ENCODE measurements at regions not wholly inside any gene's neighbourhood (a gene's known extent, or its start where the extent isn't known, plus 50 kb on each side); places are given as distances from the start of the nearest gene placed in this dataset.
"Not testable (repeated sequence)": the region's sequence is repeated elsewhere in the genome, so short reads cannot be mapped to it uniquely, and the experiment has no call there.

- TF ChIP-seq CTCF (IDR thresholded peaks at IDR 0.05; ENCODE audit: insufficient read depth, low read length, poor library complexity, severe bottlenecking); EZH2phosphoT487 (conservative IDR thresholded peaks at IDR 0.05; ENCODE audit: low read length): not testable (repeated sequence)
Measured at GRCh38 chr4:3946553-3946952, 180.4 kb downstream of the ADRA2C start.
